ENCODE measurements at regions not wholly inside any gene's neighbourhood (a gene's known extent, or its start where the extent isn't known, plus 50 kb on each side); places are given as distances from the start of the nearest gene placed in this dataset.

DNA sequence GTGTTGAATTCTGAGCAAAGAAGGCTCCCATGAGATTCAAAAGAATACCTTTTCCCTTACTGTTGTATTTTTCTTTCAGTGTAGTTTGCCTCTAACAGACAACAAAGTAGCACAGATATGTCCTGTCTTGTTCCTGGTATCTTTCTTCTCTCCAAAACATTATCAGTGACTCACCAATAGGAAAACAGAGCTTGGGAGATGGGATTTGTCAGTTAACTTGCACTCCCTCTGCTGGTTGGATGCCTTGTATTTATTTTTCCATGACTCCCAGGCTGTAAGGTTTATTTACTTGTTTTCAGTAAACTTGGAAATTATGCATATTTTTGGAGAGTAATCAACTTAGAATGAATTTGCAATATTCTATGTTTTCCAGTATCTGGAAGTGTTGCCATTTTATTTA is 129.7 kb downstream of the SAMD9 start:
- peaks cover 0 to 2% (median 0%) of the 10 kb centered on the region in 8 donors for H3K9me3 Mint-ChIP-seq
- ChIA-PET POLR2A (ENCODE audit: partially characterized antibody) (no interaction called here), CTCF (ENCODE audit: partially characterized antibody) (no interaction called here)
- H3K9me3 ChIP-seq (ENCODE audit: control insufficient read depth in 1 of 2, low read length in 2 of 2), result no peaks in the 10 kb centered on the region
- H3K27ac Mint-ChIP-seq, result no peak overlapping the region
- H3K27ac ChIP-seq (ENCODE audit: low read depth, low read length), result no peak overlapping the region
- no peak overlapping the region for H3K4me3 Mint-ChIP-seq
- no peak for DNase-seq
- no peak overlapping the region for H3K4me3 ChIP-seq (ENCODE audit: low read length in 2 of 2)
- peaks cover 1 to 2% of the 10 kb centered on the region in 2 donors for H3K27me3 Mint-ChIP-seq
- H3K4me1 Mint-ChIP-seq, result no peaks in the 10 kb centered on the region
- no peaks in the 10 kb centered on the region for H3K27me3 ChIP-seq (ENCODE audit: insufficient read depth, low read length)
- no peaks in the 10 kb centered on the region for H3K4me1 ChIP-seq (ENCODE audit: insufficient read depth, low read length)
- no peaks in the 10 kb centered on the region for H3K36me3 ChIP-seq (ENCODE audit: insufficient read depth, low read length)
- H3K36me3 Mint-ChIP-seq, result no peaks in the 10 kb centered on the region
- intact Hi-C loops (cut with micrococcal nuclease), result no loop called here

DNA sequence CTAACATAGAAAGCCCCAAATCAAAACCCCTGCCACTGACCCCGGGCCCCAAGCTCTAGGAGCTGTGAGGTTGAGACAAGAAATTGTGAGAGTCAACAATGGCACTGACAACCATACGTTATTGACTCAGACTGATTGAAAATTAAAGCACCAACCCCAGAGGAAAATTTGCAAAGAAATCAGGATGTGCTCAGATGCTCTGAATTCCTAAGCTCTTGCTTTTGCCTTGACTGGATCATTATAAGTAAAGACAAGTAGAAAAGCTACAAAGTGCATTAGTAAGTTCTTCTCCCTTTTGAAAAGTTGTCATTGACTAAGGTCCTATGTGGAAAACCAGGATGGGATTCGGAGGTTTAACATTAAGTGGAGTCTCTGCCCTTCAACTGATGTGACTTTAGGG is 130.2 kb downstream of the SAMD9 start:
- CTCF ChIA-PET (ENCODE audit: partially characterized antibody), result no interaction called here
- peaks cover 0 to 2% (median 0%) of the 10 kb centered on the region in 8 donors for H3K9me3 Mint-ChIP-seq
- no peak overlapping the region for H3K27ac ChIP-seq (ENCODE audit: low read depth, low read length)
- no peaks in the 10 kb centered on the region for H3K36me3 ChIP-seq (ENCODE audit: insufficient read depth, low read length)
- DNase-seq, result no peak
- no peaks in the 10 kb centered on the region for H3K36me3 Mint-ChIP-seq
- H3K4me3 Mint-ChIP-seq, result no peak overlapping the region
- no peak overlapping the region for H3K27ac Mint-ChIP-seq
- intact Hi-C loops (cut with micrococcal nuclease), result no loop called here
- H3K27me3 ChIP-seq (ENCODE audit: insufficient read depth, low read length), result no peaks in the 10 kb centered on the region
- no peaks in the 10 kb centered on the region for H3K4me1 Mint-ChIP-seq
- H3K9me3 ChIP-seq (ENCODE audit: control insufficient read depth in 1 of 2, low read length in 2 of 2), result no peaks in the 10 kb centered on the region
- H3K4me3 ChIP-seq (ENCODE audit: low read length in 2 of 2), result no peak overlapping the region
- peaks cover 1 to 2% of the 10 kb centered on the region in 2 donors for H3K27me3 Mint-ChIP-seq
- no peaks in the 10 kb centered on the region for H3K4me1 ChIP-seq (ENCODE audit: insufficient read depth, low read length)
- POLR2A ChIA-PET (ENCODE audit: partially characterized antibody), result no interaction called here

- CTCF ChIA-PET (ENCODE audit: partially characterized antibody), result no interaction called here
- no peaks in the 10 kb centered on the region for H3K4me1 ChIP-seq (ENCODE audit: insufficient read depth, low read length)
- no peaks in the 10 kb centered on the region for H3K4me1 Mint-ChIP-seq
- H3K27ac Mint-ChIP-seq, result no peak overlapping the region
- intact Hi-C loops (cut with micrococcal nuclease), result no loop called here
- no peak overlapping the region for H3K4me3 Mint-ChIP-seq
- DNase-seq, result no peak
- POLR2A ChIA-PET (ENCODE audit: partially characterized antibody), result no interaction called here
- no peak overlapping the region for H3K4me3 ChIP-seq (ENCODE audit: low read length in 2 of 2)
- peaks cover 1 to 2% of the 10 kb centered on the region in 2 donors for H3K27me3 Mint-ChIP-seq
- H3K27me3 ChIP-seq (ENCODE audit: insufficient read depth, low read length), result no peaks in the 10 kb centered on the region
- peaks cover 0 to 2% (median 0%) of the 10 kb centered on the region in 8 donors for H3K9me3 Mint-ChIP-seq
- H3K27ac ChIP-seq (ENCODE audit: low read depth, low read length), result no peak overlapping the region
- H3K36me3 ChIP-seq (ENCODE audit: insufficient read depth, low read length), result no peaks in the 10 kb centered on the region
- H3K9me3 ChIP-seq (ENCODE audit: control insufficient read depth in 1 of 2, low read length in 2 of 2), result no peaks in the 10 kb centered on the region
- no peaks in the 10 kb centered on the region for H3K36me3 Mint-ChIP-seq
Measured at GRCh38 chr7:92987095-92987494, 130.7 kb downstream of the SAMD9 start.

GRCh38 chr7:92982928-92983327 is 134.9 kb downstream of the SAMD9 start:
- H3K4me3 Mint-ChIP-seq, result no peak overlapping the region

GRCh38 chr7:92976931-92977330 is 140.6 kb upstream of the CDK6 start:
- Mint-ChIP-seq H3K4me3 (no peak overlapping the region), H3K36me3 (peaks cover 4% of the 10 kb centered on the region in 2 donors), H3K27ac (no peak overlapping the region), H3K9me3 (peaks cover 1 to 44% (median 29%) of the 10 kb centered on the region in 8 donors), H3K27me3 (no peaks in the 10 kb centered on the region), H3K4me1 (no peaks in the 10 kb centered on the region)
- DNase-seq, result no peak
- Histone ChIP-seq H3K27ac (ENCODE audit: low read depth, low read length) (no peak overlapping the region), H3K36me3 (ENCODE audit: insufficient read depth, low read length) (no peaks in the 10 kb centered on the region), H3K4me1 (ENCODE audit: insufficient read depth, low read length) (no peaks in the 10 kb centered on the region), H3K9me3 (ENCODE audit: control insufficient read depth in 1 of 2, low read length in 2 of 2) (peaks cover 0 to 3% of the 10 kb centered on the region in 2 donors), H3K27me3 (ENCODE audit: insufficient read depth, low read length) (no peaks in the 10 kb centered on the region), H3K4me3 (ENCODE audit: low read length in 2 of 2) (no peak overlapping the region)
- ChIA-PET POLR2A (ENCODE audit: partially characterized antibody) (no interaction called here), CTCF (ENCODE audit: partially characterized antibody) (no interaction called here)
- intact Hi-C loops (cut with micrococcal nuclease), result no loop called here

More at GRCh38 chr7:92982928-92983327, 134.9 kb downstream of the SAMD9 start:
- Mint-ChIP-seq H3K9me3 (peaks cover under 1 to 22% (median 13%) of the 10 kb centered on the region in 8 donors), H3K4me1 (no peaks in the 10 kb centered on the region), H3K27me3 (peaks cover 1 to 2% of the 10 kb centered on the region in 2 donors), H3K36me3 (peaks cover under 1 to 1% of the 10 kb centered on the region in 2 donors), H3K27ac (no peak overlapping the region)
- no peak for DNase-seq
- intact Hi-C loops (cut with micrococcal nuclease), result no loop called here
- Histone ChIP-seq H3K4me3 (ENCODE audit: low read length in 2 of 2) (no peak overlapping the region), H3K27ac (ENCODE audit: low read depth, low read length) (no peak overlapping the region), H3K27me3 (ENCODE audit: insufficient read depth, low read length) (no peaks in the 10 kb centered on the region), H3K4me1 (ENCODE audit: insufficient read depth, low read length) (no peaks in the 10 kb centered on the region), H3K36me3 (ENCODE audit: insufficient read depth, low read length) (no peaks in the 10 kb centered on the region), H3K9me3 (ENCODE audit: control insufficient read depth in 1 of 2, low read length in 2 of 2) (no peaks in the 10 kb centered on the region)
- ChIA-PET POLR2A (ENCODE audit: partially characterized antibody) (no interaction called here), CTCF (ENCODE audit: partially characterized antibody) (no interaction called here)

DNA sequence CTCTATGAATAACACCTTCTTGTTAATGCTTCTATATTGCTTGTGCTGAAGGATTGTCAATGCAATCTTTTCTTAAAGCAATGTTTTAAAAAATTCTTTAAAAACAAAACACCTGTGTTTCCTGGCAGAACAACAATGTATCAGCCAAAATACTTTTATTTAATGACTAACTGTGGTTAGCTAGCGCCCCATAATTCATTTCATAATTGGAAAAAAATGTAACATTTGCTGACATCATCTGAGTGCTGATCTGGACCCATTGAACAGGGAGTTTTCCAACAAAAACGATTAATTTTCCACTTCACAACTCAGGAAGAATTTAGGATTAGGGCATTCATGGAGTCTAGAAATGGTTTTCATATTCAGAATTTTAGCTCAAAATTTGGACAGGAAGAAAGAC is 137.6 kb upstream of the CDK6 start:
- Histone ChIP-seq H3K36me3 (ENCODE audit: insufficient read depth, low read length) (no peaks in the 10 kb centered on the region), H3K4me3 (ENCODE audit: low read length in 2 of 2) (no peak overlapping the region), H3K27ac (ENCODE audit: low read depth, low read length) (no peak overlapping the region), H3K9me3 (ENCODE audit: control insufficient read depth in 1 of 2, low read length in 2 of 2) (peaks cover 0 to 3% of the 10 kb centered on the region in 2 donors), H3K27me3 (ENCODE audit: insufficient read depth, low read length) (no peaks in the 10 kb centered on the region), H3K4me1 (ENCODE audit: insufficient read depth, low read length) (no peaks in the 10 kb centered on the region)
- Mint-ChIP-seq H3K36me3 (peaks cover 4% of the 10 kb centered on the region in 2 donors), H3K4me1 (no peaks in the 10 kb centered on the region), H3K27me3 (peaks cover 0 to 2% of the 10 kb centered on the region in 2 donors), H3K4me3 (no peak overlapping the region), H3K9me3 (peaks cover 0 to 31% (median 28%) of the 10 kb centered on the region in 8 donors), H3K27ac (no peak overlapping the region)
- POLR2A ChIA-PET (ENCODE audit: partially characterized antibody), result no interaction called here
- intact Hi-C loops (cut with micrococcal nuclease), result no loop called here
- CTCF ChIA-PET (ENCODE audit: partially characterized antibody), result no interaction called here
- DNase-seq, result no peak

GRCh38 chr7:92973293-92973731 is 136.9 kb upstream of the CDK6 start:
- peaks cover 0 to 25% (median 21%) of the 10 kb centered on the region in 8 donors for H3K9me3 Mint-ChIP-seq
- H3K4me1 ChIP-seq (ENCODE audit: insufficient read depth, low read length), result no peaks in the 10 kb centered on the region
- H3K27me3 Mint-ChIP-seq, result peaks cover 0 to 2% of the 10 kb centered on the region in 2 donors
- intact Hi-C loops (cut with micrococcal nuclease), result no loop called here
- peaks cover 4% of the 10 kb centered on the region in 2 donors for H3K36me3 Mint-ChIP-seq
- no peak for DNase-seq
- H3K4me3 Mint-ChIP-seq, result no peak overlapping the region
- ChIA-PET CTCF (ENCODE audit: partially characterized antibody) (no interaction called here), POLR2A (ENCODE audit: partially characterized antibody) (no interaction called here)
- H3K4me1 Mint-ChIP-seq, result no peaks in the 10 kb centered on the region
- H3K36me3 ChIP-seq (ENCODE audit: insufficient read depth, low read length), result no peaks in the 10 kb centered on the region
- no peak overlapping the region for H3K27ac Mint-ChIP-seq
- H3K27me3 ChIP-seq (ENCODE audit: insufficient read depth, low read length), result no peaks in the 10 kb centered on the region
- peaks cover 0 to 3% of the 10 kb centered on the region in 2 donors for H3K9me3 ChIP-seq (ENCODE audit: control insufficient read depth in 1 of 2, low read length in 2 of 2)
- H3K27ac ChIP-seq (ENCODE audit: low read depth, low read length), result no peak overlapping the region
- no peak overlapping the region for H3K4me3 ChIP-seq (ENCODE audit: low read length in 2 of 2)

GRCh38 chr7:92972441-92972840 is 136.1 kb upstream of the CDK6 start:
- Mint-ChIP-seq H3K4me3 (no peak overlapping the region), H3K36me3 (peaks cover 0 to 2% of the 10 kb centered on the region in 2 donors), H3K9me3 (peaks cover 0 to 18% (median 15%) of the 10 kb centered on the region in 8 donors), H3K27ac (no peak overlapping the region), H3K27me3 (peaks cover 0 to 2% of the 10 kb centered on the region in 2 donors), H3K4me1 (no peaks in the 10 kb centered on the region)
- DNase-seq, result no peak
- H3K4me3 ChIP-seq (ENCODE audit: low read length in 2 of 2), result no peak overlapping the region
- ChIA-PET CTCF (ENCODE audit: partially characterized antibody) (no interaction called here), POLR2A (ENCODE audit: partially characterized antibody) (no interaction called here)
- no peak overlapping the region for H3K27ac ChIP-seq (ENCODE audit: low read depth, low read length)
- peaks cover 0 to 3% of the 10 kb centered on the region in 2 donors for H3K9me3 ChIP-seq (ENCODE audit: control insufficient read depth in 1 of 2, low read length in 2 of 2)
- H3K36me3 ChIP-seq (ENCODE audit: insufficient read depth, low read length), result no peaks in the 10 kb centered on the region
- intact Hi-C loops (cut with micrococcal nuclease), result no loop called here
- H3K27me3 ChIP-seq (ENCODE audit: insufficient read depth, low read length), result no peaks in the 10 kb centered on the region
- no peaks in the 10 kb centered on the region for H3K4me1 ChIP-seq (ENCODE audit: insufficient read depth, low read length)
